ENCODE measurements at regions not wholly inside any gene's neighbourhood (a gene's known extent, or its start where the extent isn't known, plus 50 kb on each side); places are given as distances from the start of the nearest gene placed in this dataset.

DNA sequence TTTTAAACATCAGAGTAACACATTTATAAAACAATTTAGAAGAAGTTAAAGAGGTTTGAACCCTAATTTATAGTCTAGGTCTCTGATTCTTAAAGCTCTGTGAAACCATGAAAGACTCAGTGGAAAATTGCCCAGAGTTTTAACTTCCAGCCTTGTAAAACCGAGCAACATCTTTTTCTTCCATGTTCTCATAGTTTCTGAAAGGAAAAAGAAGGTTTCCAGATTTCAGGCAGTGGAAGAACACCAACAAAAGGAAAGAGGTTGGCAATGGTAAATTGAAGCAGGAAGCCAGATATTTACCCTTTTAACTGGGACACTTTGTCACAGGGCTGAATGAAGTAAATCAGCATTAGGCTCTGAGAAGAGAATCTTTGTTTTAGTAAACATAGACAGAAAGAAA is 1999.3 kb downstream of the MAT2B start:
- TF ChIP-seq MAX (IDR thresholded peaks at IDR 0.05; ENCODE audit: low read depth, low read length) (no peak), POLR2A (IDR thresholded peaks at IDR 0.05; ENCODE audit: extremely low read depth, insufficient read length) (no peak), MYC (IDR thresholded peaks at IDR 0.05; ENCODE audit: low read depth, low read length) (no peak)
- TF ChIP-seq, protein P1, sequence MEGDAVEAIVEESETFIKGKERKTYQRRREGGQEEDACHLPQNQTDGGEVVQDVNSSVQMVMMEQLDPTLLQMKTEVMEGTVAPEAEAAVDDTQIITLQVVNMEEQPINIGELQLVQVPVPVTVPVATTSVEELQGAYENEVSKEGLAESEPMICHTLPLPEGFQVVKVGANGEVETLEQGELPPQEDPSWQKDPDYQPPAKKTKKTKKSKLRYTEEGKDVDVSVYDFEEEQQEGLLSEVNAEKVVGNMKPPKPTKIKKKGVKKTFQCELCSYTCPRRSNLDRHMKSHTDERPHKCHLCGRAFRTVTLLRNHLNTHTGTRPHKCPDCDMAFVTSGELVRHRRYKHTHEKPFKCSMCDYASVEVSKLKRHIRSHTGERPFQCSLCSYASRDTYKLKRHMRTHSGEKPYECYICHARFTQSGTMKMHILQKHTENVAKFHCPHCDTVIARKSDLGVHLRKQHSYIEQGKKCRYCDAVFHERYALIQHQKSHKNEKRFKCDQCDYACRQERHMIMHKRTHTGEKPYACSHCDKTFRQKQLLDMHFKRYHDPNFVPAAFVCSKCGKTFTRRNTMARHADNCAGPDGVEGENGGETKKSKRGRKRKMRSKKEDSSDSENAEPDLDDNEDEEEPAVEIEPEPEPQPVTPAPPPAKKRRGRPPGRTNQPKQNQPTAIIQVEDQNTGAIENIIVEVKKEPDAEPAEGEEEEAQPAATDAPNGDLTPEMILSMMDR (IDR thresholded peaks at IDR 0.05; ENCODE audit: low read depth, low read length) = no peak
- no peak overlapping the region for H3K4me3 ChIP-seq (ENCODE audit: low read depth, low read length)
- DNase-seq (ENCODE audit: low read depth) = no peak

GRCh38 chr5:165508286-165508685 is 2002.9 kb downstream of the MAT2B start:
- no peak overlapping the region for H3K4me3 ChIP-seq (ENCODE audit: low read depth, low read length)
- DNase-seq (ENCODE audit: low read depth) = peak; percentile 2
- TF ChIP-seq MAX (IDR thresholded peaks at IDR 0.05; ENCODE audit: low read depth, low read length) (no peak), MYC (IDR thresholded peaks at IDR 0.05; ENCODE audit: low read depth, low read length) (no peak), POLR2A (IDR thresholded peaks at IDR 0.05; ENCODE audit: extremely low read depth, insufficient read length) (no peak)
- TF ChIP-seq, protein P1 (IDR thresholded peaks at IDR 0.05; ENCODE audit: low read depth, low read length) = no peak

GRCh38 chr5:165508861-165509260 is 2003.4 kb downstream of the MAT2B start:
- TF ChIP-seq MAX (IDR thresholded peaks at IDR 0.05; ENCODE audit: low read depth, low read length) = no peak
- TF ChIP-seq POLR2A (IDR thresholded peaks at IDR 0.05; ENCODE audit: extremely low read depth, insufficient read length) = no peak
- no peak for TF ChIP-seq MYC (IDR thresholded peaks at IDR 0.05; ENCODE audit: low read depth, low read length)
- TF ChIP-seq, protein P1 (IDR thresholded peaks at IDR 0.05; ENCODE audit: low read depth, low read length) = no peak
- H3K4me3 ChIP-seq (ENCODE audit: low read depth, low read length) = no peak overlapping the region

GRCh38 chr5:165521816-165522610 is 2016.6 kb downstream of the MAT2B start:
- no peak overlapping the region for H3K4me3 ChIP-seq (ENCODE audit: low read depth, low read length)
- TF ChIP-seq MYC (IDR thresholded peaks at IDR 0.05; ENCODE audit: low read depth, low read length) (no peak), MAX (IDR thresholded peaks at IDR 0.05; ENCODE audit: low read depth, low read length) (no peak), POLR2A (IDR thresholded peaks at IDR 0.05; ENCODE audit: extremely low read depth, insufficient read length) (no peak)
- TF ChIP-seq, protein P1 (IDR thresholded peaks at IDR 0.05; ENCODE audit: low read depth, low read length) = no peak
- no peak for DNase-seq (ENCODE audit: low read depth)

More at GRCh38 chr5:165508861-165509260, 2003.4 kb downstream of the MAT2B start:
- DNase-seq (ENCODE audit: low read depth) = no peak

- TF ChIP-seq MYC (IDR thresholded peaks at IDR 0.05; ENCODE audit: low read depth, low read length) (no peak), MAX (IDR thresholded peaks at IDR 0.05; ENCODE audit: low read depth, low read length) (no peak), POLR2A (IDR thresholded peaks at IDR 0.05; ENCODE audit: extremely low read depth, insufficient read length) (no peak)
- TF ChIP-seq, protein P1 (IDR thresholded peaks at IDR 0.05; ENCODE audit: low read depth, low read length) = no peak
- no peak overlapping the region for H3K4me3 ChIP-seq (ENCODE audit: low read depth, low read length)
- peak; percentile 20 for DNase-seq (ENCODE audit: low read depth)
Observed at GRCh38 chr5:165525271-165525670, 2019.9 kb downstream of the MAT2B start.

All from NB4 (cell line).